ENCODE measurements at regions not wholly inside any gene's neighbourhood (a gene's known extent, or its start where the extent isn't known, plus 50 kb on each side); places are given as distances from the start of the nearest gene placed in this dataset.

GRCh38 chr5:67880876-67881275 lies 334.7 kb upstream of the PIK3R1 start:
- no peak for TF ChIP-seq CTCF (IDR thresholded peaks at IDR 0.05; ENCODE audit: insufficient read depth, low read depth, low read length, missing control alignments)
- H3K4me3 ChIP-seq (ENCODE audit: low read length): no peak overlapping the region
- peak; percentile 72 for DNase-seq (ENCODE audit: low read depth)

GRCh38 chr5:67880511-67880805 lies 335.1 kb upstream of the PIK3R1 start:
- no peak overlapping the region for H3K4me3 ChIP-seq (ENCODE audit: low read length)
- DNase-seq (ENCODE audit: low read depth): no peak
- TF ChIP-seq CTCF (IDR thresholded peaks at IDR 0.05; ENCODE audit: insufficient read depth, low read depth, low read length, missing control alignments): no peak

- peak; percentile 84 for DNase-seq (ENCODE audit: low read depth)
- TF ChIP-seq CTCF (IDR thresholded peaks at IDR 0.05; ENCODE audit: insufficient read depth, low read depth, low read length, missing control alignments): no peak
- no peak overlapping the region for H3K4me3 ChIP-seq (ENCODE audit: low read length)
Measured at GRCh38 chr5:67879620-67880510, 335.7 kb upstream of the PIK3R1 start.

DNA sequence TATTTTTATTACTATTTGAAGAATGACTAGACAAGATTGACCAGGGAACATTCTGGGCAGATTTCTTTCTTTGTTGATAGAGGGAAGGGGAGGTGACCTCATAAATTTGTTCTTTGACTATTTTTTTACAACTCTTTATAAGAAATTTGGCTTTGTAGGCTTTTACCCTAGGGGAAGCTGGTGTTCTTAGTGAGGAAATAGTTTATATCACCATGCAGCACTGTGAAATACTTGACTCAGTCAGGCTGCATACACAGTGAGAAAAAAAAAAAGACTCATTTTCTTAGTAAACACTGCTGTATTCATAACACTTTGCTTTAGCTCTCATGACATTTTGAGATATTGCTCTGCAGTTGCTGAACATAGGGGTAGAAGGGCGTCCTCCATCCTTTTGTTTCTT lies 336.6 kb upstream of the PIK3R1 start:
- DNase-seq (ENCODE audit: low read depth): no peak
- H3K4me3 ChIP-seq (ENCODE audit: low read length): no peak overlapping the region
- TF ChIP-seq CTCF (IDR thresholded peaks at IDR 0.05; ENCODE audit: insufficient read depth, low read depth, low read length, missing control alignments): no peak

DNA sequence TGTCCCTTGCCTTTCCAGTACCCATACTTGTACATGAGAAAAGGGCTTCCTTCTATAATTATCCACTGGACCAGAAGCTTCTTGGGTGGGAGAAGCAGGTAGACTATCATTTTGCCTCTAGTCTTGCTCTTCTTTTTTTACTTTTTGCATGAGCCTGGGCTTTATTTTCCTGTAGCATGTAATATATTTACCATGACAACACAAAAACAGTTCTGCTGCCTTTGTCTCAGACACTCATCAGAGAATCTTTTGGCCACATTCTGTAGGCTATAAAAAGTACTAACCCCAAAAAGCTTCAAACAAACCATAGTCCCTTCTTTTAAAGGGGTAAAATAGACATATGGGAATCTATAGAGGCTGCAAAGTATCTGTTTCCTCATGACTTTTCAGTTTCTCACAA lies 339.2 kb upstream of the PIK3R1 start:
- no peak overlapping the region for H3K4me3 ChIP-seq (ENCODE audit: low read length)
- no peak for TF ChIP-seq CTCF (IDR thresholded peaks at IDR 0.05; ENCODE audit: insufficient read depth, low read depth, low read length, missing control alignments)
- DNase-seq (ENCODE audit: low read depth): no peak

DNA sequence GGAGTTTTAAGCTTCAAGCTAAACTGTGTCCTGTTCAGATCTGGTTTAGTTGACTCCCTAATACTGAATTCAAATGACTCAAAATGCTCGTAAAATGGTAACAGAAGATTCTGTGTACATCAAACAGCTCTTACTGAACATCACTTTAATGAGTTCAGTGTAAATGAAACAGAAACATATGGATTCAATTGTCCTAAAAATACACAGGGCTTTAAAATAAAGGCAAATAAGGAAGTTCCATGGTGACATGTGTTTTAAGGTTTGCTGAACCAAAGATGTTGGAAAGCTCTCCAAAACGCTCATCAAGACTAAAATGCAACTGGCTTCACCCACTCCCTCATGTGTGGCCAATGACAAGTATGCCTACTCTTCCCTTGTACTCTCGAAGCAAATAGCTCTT lies 340.0 kb upstream of the PIK3R1 start:
- no peak overlapping the region for H3K4me3 ChIP-seq (ENCODE audit: low read length)
- TF ChIP-seq CTCF (IDR thresholded peaks at IDR 0.05; ENCODE audit: insufficient read depth, low read depth, low read length, missing control alignments): no peak
- no peak for DNase-seq (ENCODE audit: low read depth)

DNA sequence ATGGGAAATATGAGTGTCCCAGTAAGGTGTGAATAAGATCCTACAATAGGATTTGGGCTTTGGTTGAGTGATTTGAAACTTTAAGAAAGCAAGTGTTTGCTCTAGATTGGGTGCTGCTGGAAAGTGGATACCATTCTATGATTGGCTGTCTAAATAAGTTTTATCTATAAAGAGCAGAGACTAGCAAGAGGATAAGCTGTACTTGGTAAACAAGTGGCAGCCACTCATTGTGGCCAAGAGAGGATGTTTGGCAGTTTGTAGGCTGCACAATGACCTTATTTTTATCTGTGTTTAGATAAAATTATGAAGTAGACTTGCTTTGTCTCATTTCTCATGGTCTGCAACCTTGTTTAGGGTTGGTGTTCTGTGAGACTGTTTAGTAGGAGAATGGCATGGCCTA lies 341.6 kb upstream of the PIK3R1 start:
- no peak for DNase-seq (ENCODE audit: low read depth)
- no peak for TF ChIP-seq CTCF (IDR thresholded peaks at IDR 0.05; ENCODE audit: insufficient read depth, low read depth, low read length, missing control alignments)
- no peak overlapping the region for H3K4me3 ChIP-seq (ENCODE audit: low read length)
